ENCODE measurements at regions not wholly inside any gene's neighbourhood (a gene's known extent, or its start where the extent isn't known, plus 50 kb on each side); places are given as distances from the start of the nearest gene placed in this dataset.

DNA sequence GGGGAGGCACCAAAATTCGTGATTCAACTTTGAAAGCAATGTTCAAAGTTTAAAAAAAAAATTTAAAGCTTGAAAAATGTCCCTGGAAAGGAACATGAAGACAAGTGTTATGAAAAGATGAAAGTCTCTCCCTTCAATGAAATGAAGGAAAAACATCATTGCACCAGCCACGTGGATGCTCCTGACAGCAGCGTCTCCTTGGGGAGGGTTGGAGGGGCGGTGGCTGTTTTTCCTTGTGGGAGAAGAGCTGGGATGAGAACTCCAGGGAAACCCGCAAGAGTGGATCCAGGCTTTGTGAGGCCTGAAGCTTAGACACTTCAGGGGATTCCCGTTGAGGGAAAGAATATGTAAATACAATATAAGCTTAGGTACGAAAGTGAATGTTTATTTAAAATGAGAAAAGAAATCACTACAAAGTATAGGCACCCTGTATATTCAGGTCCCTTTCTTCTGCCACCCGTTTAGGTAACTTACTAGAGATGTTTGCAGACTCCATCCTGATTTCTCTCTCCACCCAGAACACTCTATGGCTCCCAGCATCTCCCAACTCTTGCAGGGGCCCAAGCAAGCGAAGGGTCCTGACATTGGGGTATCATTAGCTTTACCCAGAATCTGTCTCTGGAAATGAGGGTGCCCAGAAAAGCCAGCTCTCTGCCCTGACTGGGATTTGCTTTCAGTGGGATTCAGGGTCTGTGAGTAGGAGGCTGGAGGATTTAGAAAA, 63.1 kb upstream of the BAIAP2L1 start:
- intact Hi-C loops (cut with DNase I; ENCODE audit: low total_unique reads) = no loop called here
- no peaks in the 10 kb centered on the region for H3K36me3 ChIP-seq

DNA sequence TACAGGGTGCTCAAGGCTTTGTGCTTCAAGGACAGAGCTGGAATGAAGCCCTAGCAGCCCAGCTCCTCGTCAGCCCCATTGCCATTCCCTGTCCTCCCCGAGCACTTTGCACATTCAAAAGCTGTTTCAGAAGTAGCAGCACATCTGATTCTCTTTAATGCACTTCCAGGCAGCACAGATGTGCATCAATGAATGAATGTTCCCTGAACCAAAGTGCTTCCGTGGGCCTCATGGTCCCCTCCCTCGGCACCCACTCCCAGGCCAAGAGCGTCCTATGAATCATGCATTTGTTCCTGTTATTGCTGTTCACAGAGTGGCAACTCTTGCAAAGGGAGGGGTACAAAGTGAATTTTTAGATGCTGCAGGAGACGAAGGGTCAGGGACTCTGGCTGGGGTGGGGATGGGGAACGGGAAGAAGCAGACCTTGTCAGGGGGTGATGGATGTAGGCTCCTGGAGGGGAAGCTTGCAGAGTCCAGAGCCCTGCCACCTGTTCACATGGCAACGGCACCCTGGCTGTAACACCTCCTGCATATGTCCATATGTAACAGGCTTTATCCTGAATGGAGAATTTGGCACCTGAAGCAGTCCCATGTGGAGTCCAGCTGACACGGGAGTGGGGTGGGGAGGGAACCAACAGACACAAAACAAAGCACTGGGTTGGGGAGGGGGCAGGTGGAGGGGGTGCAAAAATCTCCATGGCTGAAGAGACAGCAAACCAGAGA, 62.2 kb upstream of the BAIAP2L1 start:
- no peak for DNase-seq (ENCODE audit: low spot score in 2 of 2)
- intact Hi-C loops (cut with DNase I; ENCODE audit: low total_unique reads) = no loop called here
- Histone ChIP-seq H3K4me1 (no peaks in the 10 kb centered on the region), H3K4me3 (no peak overlapping the region), H3K27me3 (no peaks in the 10 kb centered on the region), H3K9me3 (no peaks in the 10 kb centered on the region), H3K36me3 (no peaks in the 10 kb centered on the region), H3K27ac (no peak overlapping the region)
- TF ChIP-seq POLR2A (IDR thresholded peaks at IDR 0.05) (no peak), POLR2AphosphoS5 (IDR thresholded peaks at IDR 0.05) (no peak)
- TF ChIP-seq, protein P1, sequence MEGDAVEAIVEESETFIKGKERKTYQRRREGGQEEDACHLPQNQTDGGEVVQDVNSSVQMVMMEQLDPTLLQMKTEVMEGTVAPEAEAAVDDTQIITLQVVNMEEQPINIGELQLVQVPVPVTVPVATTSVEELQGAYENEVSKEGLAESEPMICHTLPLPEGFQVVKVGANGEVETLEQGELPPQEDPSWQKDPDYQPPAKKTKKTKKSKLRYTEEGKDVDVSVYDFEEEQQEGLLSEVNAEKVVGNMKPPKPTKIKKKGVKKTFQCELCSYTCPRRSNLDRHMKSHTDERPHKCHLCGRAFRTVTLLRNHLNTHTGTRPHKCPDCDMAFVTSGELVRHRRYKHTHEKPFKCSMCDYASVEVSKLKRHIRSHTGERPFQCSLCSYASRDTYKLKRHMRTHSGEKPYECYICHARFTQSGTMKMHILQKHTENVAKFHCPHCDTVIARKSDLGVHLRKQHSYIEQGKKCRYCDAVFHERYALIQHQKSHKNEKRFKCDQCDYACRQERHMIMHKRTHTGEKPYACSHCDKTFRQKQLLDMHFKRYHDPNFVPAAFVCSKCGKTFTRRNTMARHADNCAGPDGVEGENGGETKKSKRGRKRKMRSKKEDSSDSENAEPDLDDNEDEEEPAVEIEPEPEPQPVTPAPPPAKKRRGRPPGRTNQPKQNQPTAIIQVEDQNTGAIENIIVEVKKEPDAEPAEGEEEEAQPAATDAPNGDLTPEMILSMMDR (IDR thresholded peaks at IDR 0.05) = no peak

More for the DNA sequence above, 63.1 kb upstream of the BAIAP2L1 start:
- Histone ChIP-seq H3K4me3 (no peak overlapping the region), H3K27me3 (no peaks in the 10 kb centered on the region), H3K27ac (no peak overlapping the region), H3K4me1 (no peaks in the 10 kb centered on the region), H3K9me3 (peaks cover 0 to 4% of the 10 kb centered on the region in 2 donors)
- no peak for DNase-seq (ENCODE audit: low spot score in 2 of 2)
- TF ChIP-seq POLR2AphosphoS5 (IDR thresholded peaks at IDR 0.05) (no peak), POLR2A (IDR thresholded peaks at IDR 0.05) (no peak)
- TF ChIP-seq, protein P1 (IDR thresholded peaks at IDR 0.05) = no peak

DNA sequence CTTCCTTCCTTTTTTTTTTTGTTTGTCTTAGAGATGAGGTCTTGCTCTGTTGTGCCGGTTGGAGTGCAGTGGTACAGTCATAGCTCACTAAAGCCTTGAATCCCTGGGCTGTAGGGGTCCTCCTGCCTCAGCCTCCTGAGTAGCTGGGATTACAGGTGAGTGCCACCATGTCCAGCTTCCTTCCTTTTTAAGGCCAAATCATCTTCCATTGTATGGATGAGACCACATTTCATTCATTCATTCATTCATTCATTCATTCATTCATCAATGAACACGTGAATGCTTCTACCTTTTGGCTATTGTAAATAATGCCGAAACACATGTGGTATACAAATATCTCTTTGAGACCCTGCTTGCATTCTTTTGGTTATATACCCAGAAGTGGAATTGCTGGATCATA, 60.0 kb upstream of the BAIAP2L1 start:
- H3K9me3 ChIP-seq = no peaks in the 10 kb centered on the region
- no peak overlapping the region for H3K27ac ChIP-seq
- DNase-seq (ENCODE audit: low spot score in 2 of 2) = no peak
- no peaks in the 10 kb centered on the region for H3K36me3 ChIP-seq
- H3K4me3 ChIP-seq = no peak overlapping the region
- intact Hi-C loops (cut with DNase I; ENCODE audit: low total_unique reads) = no loop called here
- TF ChIP-seq, protein P1 (IDR thresholded peaks at IDR 0.05) = no peak
- TF ChIP-seq POLR2AphosphoS5 (IDR thresholded peaks at IDR 0.05) (no peak), POLR2A (IDR thresholded peaks at IDR 0.05) (no peak)
- no peaks in the 10 kb centered on the region for H3K4me1 ChIP-seq
- no peaks in the 10 kb centered on the region for H3K27me3 ChIP-seq

DNA sequence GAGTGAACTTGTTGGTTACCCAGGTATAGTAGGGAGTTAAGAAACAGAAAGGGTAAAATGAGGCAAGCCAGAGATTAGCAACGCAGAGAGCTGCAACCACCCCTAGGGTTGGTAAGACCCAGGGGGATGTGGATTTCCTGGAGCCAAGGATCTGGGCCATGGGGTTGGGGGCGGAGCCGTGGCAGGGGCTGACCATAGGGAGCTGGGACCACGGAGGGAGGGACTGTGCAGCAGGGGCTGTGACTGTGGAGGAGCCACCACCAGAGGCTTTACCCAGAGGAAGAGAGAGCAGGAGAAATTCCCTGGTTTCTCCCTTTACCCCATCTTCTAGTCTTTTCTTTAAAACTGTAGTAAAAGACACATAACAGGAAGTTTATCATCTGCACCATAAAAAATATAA, 58.6 kb upstream of the BAIAP2L1 start:
- no peaks in the 10 kb centered on the region for H3K27me3 ChIP-seq
- intact Hi-C loops (cut with DNase I; ENCODE audit: low total_unique reads) = no loop called here
- H3K9me3 ChIP-seq = no peaks in the 10 kb centered on the region
- H3K36me3 ChIP-seq = no peaks in the 10 kb centered on the region
- no peaks in the 10 kb centered on the region for H3K4me1 ChIP-seq
- no peak overlapping the region for H3K4me3 ChIP-seq
- no peak for DNase-seq (ENCODE audit: low spot score in 2 of 2)
- H3K27ac ChIP-seq = no peak overlapping the region
- TF ChIP-seq POLR2A (IDR thresholded peaks at IDR 0.05) (no peak), POLR2AphosphoS5 (IDR thresholded peaks at IDR 0.05) (no peak)
- TF ChIP-seq, protein P1 (IDR thresholded peaks at IDR 0.05) = no peak
